Keratinocyte (primary cell): ENCODE measurements at regions not wholly inside any gene's neighbourhood (a gene's known extent, or its start where the extent isn't known, plus 50 kb on each side); places are given as distances from the start of the nearest gene placed in this dataset.

Experiments
- DNase-seq: peaks from one replicate; pipeline ENCODE4 v3.0.0-alpha.2; 2011; ENCODE audit warnings: low read depth, missing footprints, low spot score
- FAIRE-seq: peaks from 2 replicates; lab custom pipeline; 2011; peaks lifted over from hg19 to GRCh38; lab: Jason Lieb, UNC
- H2AFZ ChIP-seq: 2 replicates; pipeline ENCODE4 v1.6.0; 2012; ENCODE audit warnings: low read length, control low read depth, inconsistent platforms; ENCODE audit not compliant: control insufficient read depth
- H3K27ac ChIP-seq: 2 replicates; pipeline ENCODE4 v1.5.1; 2011; ENCODE audit warnings: low read length; ENCODE audit not compliant: control insufficient read depth, insufficient read depth
- H3K27me3 ChIP-seq: 3 replicates; pipeline ENCODE4 v1.6.0; 2011; ENCODE audit warnings: low read length; ENCODE audit not compliant: control insufficient read depth, insufficient read depth; ENCODE audit errors: extremely low read depth
- H3K36me3 ChIP-seq, 2 experiments: 2 replicates in 1 of 2; 3 replicates in 1 of 2; pipeline ENCODE4 v1.5.1; 2011; ENCODE audit warnings: low read length in 2 of 2, mild to moderate bottlenecking in 1 of 2; ENCODE audit not compliant: control insufficient read depth in 2 of 2, insufficient read depth in 2 of 2; ENCODE audit errors: extremely low read depth in 1 of 2
- H3K4me1 ChIP-seq: 3 replicates; pipeline ENCODE4 v1.5.1; 2011; ENCODE audit warnings: low read length; ENCODE audit not compliant: control insufficient read depth, insufficient read depth; ENCODE audit errors: extremely low read depth
- H3K4me2 ChIP-seq: 3 replicates; pipeline ENCODE4 v1.6.0; 2011; ENCODE audit warnings: low read depth, low read length; ENCODE audit not compliant: control insufficient read depth, insufficient read depth; ENCODE audit errors: extremely low read depth
- H3K4me3 ChIP-seq, 3 experiments: fragments of 200-600 bp in 1 of 3; sonication (generic) in 1 of 3; 2 replicates in 2 of 3; 3 replicates in 1 of 3; pipeline ENCODE4 v1.5.1; 2011 to 2016; ENCODE audit warnings: low read length in 3 of 3, mild to moderate bottlenecking in 3 of 3, control low read depth in 2 of 3, inconsistent platforms in 1 of 3, low read depth in 1 of 3, mixed read lengths in 1 of 3, mixed run types in 1 of 3, moderate library complexity in 1 of 3; ENCODE audit not compliant: control insufficient read depth in 2 of 3, insufficient read depth in 2 of 3; ENCODE audit errors: extremely low read depth in 1 of 3
- H3K79me2 ChIP-seq: 2 replicates; pipeline ENCODE4 v1.6.0; 2012; ENCODE audit warnings: low read length; ENCODE audit not compliant: control insufficient read depth, insufficient read depth
- H3K9ac ChIP-seq: 3 replicates; pipeline ENCODE4 v1.6.0; 2011; ENCODE audit warnings: low read length; ENCODE audit not compliant: control insufficient read depth, insufficient read depth; ENCODE audit errors: extremely low read depth
- H3K9me1 ChIP-seq: 3 replicates; pipeline ENCODE4 v1.6.0; 2011; ENCODE audit warnings: low read length; ENCODE audit not compliant: control insufficient read depth, insufficient read depth; ENCODE audit errors: extremely low read depth
- H3K9me3 ChIP-seq: 2 replicates; pipeline ENCODE4 v1.5.1; 2012; ENCODE audit warnings: low read depth, low read length; ENCODE audit not compliant: control insufficient read depth
- H4K20me1 ChIP-seq: 3 replicates; pipeline ENCODE4 v1.6.0; 2011; ENCODE audit warnings: low read length; ENCODE audit not compliant: control insufficient read depth, insufficient read depth; ENCODE audit errors: extremely low read depth
- CTCF ChIP-seq, 3 experiments: IDR thresholded peaks in 1 of 3; conservative IDR thresholded peaks in 1 of 3; optimal IDR thresholded peaks in 1 of 3; 2 replicates in 2 of 3; 3 replicates in 1 of 3; pipeline versions ENCODE3 to v1.5.1; 2011; ENCODE audit warnings: low read length in 3 of 3, mild to moderate bottlenecking in 3 of 3, moderate library complexity in 2 of 3, control low read depth in 1 of 3, inconsistent platforms in 1 of 3; ENCODE audit not compliant: insufficient read depth in 2 of 3; ENCODE audit errors: extremely low read depth in 1 of 3
- EZH2 ChIP-seq: IDR thresholded peaks from one replicate; pipeline ENCODE4 v1.6.1; 2012; ENCODE audit warnings: inconsistent platforms, mild to moderate bottlenecking, low read length, moderate library complexity
- dilution Hi-C: fragments of 300-500 bp; cut with MboI; formaldehyde crosslinking; loops from one replicate; pipeline ENCODE4 v1.7.0; 2020; ENCODE audit warnings: low sequenced_read_pairs; ENCODE audit not compliant: extremely low pct_ligation_motif_present

GRCh38 chr12:13719986-13720385 lies 261.4 kb downstream of the GRIN2B start:
- Histone ChIP-seq H3K9ac (no peak overlapping the region), H3K36me3 (no peaks in the 10 kb centered on the region), H3K4me1 (no peaks in the 10 kb centered on the region), H3K27ac (no peak overlapping the region), H3K9me1 (no peaks in the 10 kb centered on the region), H2AFZ (no peak overlapping the region), H3K79me2 (no peaks in the 10 kb centered on the region), H3K27me3 (no peaks in the 10 kb centered on the region), H3K9me3 (no peaks in the 10 kb centered on the region), H3K4me3 (no peak overlapping the region), H4K20me1 (no peaks in the 10 kb centered on the region), H3K4me2 (no peak overlapping the region)
- dilution Hi-C loops, result no loop called here
- no peak for DNase-seq
- no peak for FAIRE-seq
- TF ChIP-seq EZH2 (no peak), CTCF (optimal IDR thresholded peaks at IDR 0.05 in 1 of 3, IDR thresholded peaks at IDR 0.05 in 1 of 3, conservative IDR thresholded peaks at IDR 0.05 in 1 of 3; ENCODE audit: extremely low read depth in 1 of 3, insufficient read depth in 2 of 3, low read length in 3 of 3) (no peak)

- no peaks in the 10 kb centered on the region for H3K36me3 ChIP-seq
- no peaks in the 10 kb centered on the region for H3K27me3 ChIP-seq
- no peak overlapping the region for H2AFZ ChIP-seq
- H3K9me3 ChIP-seq, result no peaks in the 10 kb centered on the region
- H3K9ac ChIP-seq, result no peak overlapping the region
- H3K27ac ChIP-seq, result no peak overlapping the region
- DNase-seq (no peak), FAIRE-seq (no peak)
- dilution Hi-C loops, result no loop called here
- no peaks in the 10 kb centered on the region for H3K4me1 ChIP-seq
- no peaks in the 10 kb centered on the region for H3K9me1 ChIP-seq
- H4K20me1 ChIP-seq, result no peaks in the 10 kb centered on the region
- H3K4me2 ChIP-seq, result no peak overlapping the region
- no peak overlapping the region for H3K4me3 ChIP-seq
- TF ChIP-seq CTCF (optimal IDR thresholded peaks at IDR 0.05 in 1 of 3, IDR thresholded peaks at IDR 0.05 in 1 of 3, conservative IDR thresholded peaks at IDR 0.05 in 1 of 3; ENCODE audit: extremely low read depth in 1 of 3, insufficient read depth in 2 of 3, low read length in 3 of 3) (no peak), EZH2 (no peak)
- no peaks in the 10 kb centered on the region for H3K79me2 ChIP-seq
Measured at GRCh38 chr12:13718271-13718670, 263.1 kb downstream of the GRIN2B start.
